H9 (cell line): ENCODE measurements at regions not wholly inside any gene's neighbourhood (a gene's known extent, or its start where the extent isn't known, plus 50 kb on each side); places are given as distances from the start of the nearest gene placed in this dataset.

ENCODE experiments used
- DNase-seq: peaks from one replicate; pipeline ENCODE4 v3.0.0-alpha.2; 2017
- H2AFZ ChIP-seq: one replicate; pipeline ENCODE4 v1.6.1; 2013; ENCODE audit warnings: mild to moderate bottlenecking, low read length, control low read depth, moderate library complexity
- H2AK5ac ChIP-seq: 2 replicates; pipeline ENCODE4 v1.6.1; 2013; ENCODE audit warnings: low read length, control low read depth, mixed read lengths; ENCODE audit not compliant: insufficient read length
- H2BK120ac ChIP-seq: one replicate; pipeline ENCODE4 v1.6.1; 2013; ENCODE audit warnings: low read depth, mild to moderate bottlenecking, low read length, control low read depth, inconsistent platforms; ENCODE audit not compliant: poor library complexity, severe bottlenecking
- H2BK12ac ChIP-seq: 2 replicates; pipeline ENCODE4 v1.6.1; 2013; ENCODE audit warnings: low read length, control low read depth, mixed read lengths, low read depth; ENCODE audit not compliant: insufficient read length
- H2BK15ac ChIP-seq: 2 replicates; pipeline ENCODE4 v1.6.1; 2013; ENCODE audit warnings: low read depth, low read length, control low read depth
- H2BK20ac ChIP-seq: one replicate; pipeline ENCODE4 v1.6.1; 2013; ENCODE audit warnings: low read depth, mild to moderate bottlenecking, low read length, control low read depth, inconsistent platforms; ENCODE audit not compliant: poor library complexity, severe bottlenecking
- H2BK5ac ChIP-seq: 2 replicates; pipeline ENCODE4 v1.6.1; 2013; ENCODE audit warnings: low read length, control low read depth, mixed read lengths; ENCODE audit not compliant: insufficient read length
- H3K14ac ChIP-seq: 2 replicates; pipeline ENCODE4 v1.6.1; 2013; ENCODE audit warnings: low read length, control low read depth; ENCODE audit not compliant: insufficient read depth
- H3K18ac ChIP-seq: 2 replicates; pipeline ENCODE4 v1.6.1; 2013; ENCODE audit warnings: low read depth, mild to moderate bottlenecking, mixed read lengths, low read length, control low read depth; ENCODE audit not compliant: insufficient read length
- H3K23ac ChIP-seq: 2 replicates; pipeline ENCODE4 v1.6.1; 2013; ENCODE audit warnings: low read length, control low read depth, mixed read lengths, low read depth; ENCODE audit not compliant: insufficient read length
- H3K23me2 ChIP-seq: 2 replicates; pipeline ENCODE4 v1.6.1; 2013; ENCODE audit warnings: low read depth, mild to moderate bottlenecking, mixed read lengths, low read length, control low read depth; ENCODE audit not compliant: insufficient read length, poor library complexity, severe bottlenecking
- H3K27ac ChIP-seq: 2 replicates; pipeline ENCODE4 v1.5.1; 2013; ENCODE audit warnings: low read length, control low read depth, mixed read lengths, low read depth; ENCODE audit not compliant: insufficient read length
- H3K27me3 ChIP-seq: 2 replicates; pipeline ENCODE4 v1.6.1; 2013; ENCODE audit warnings: low read length, control low read depth, inconsistent platforms; ENCODE audit not compliant: insufficient read depth
- H3K4ac ChIP-seq: 2 replicates; pipeline ENCODE4 v1.6.1; 2013; ENCODE audit warnings: low read depth, mild to moderate bottlenecking, control low read depth, inconsistent platforms, low read length, moderate library complexity
- H3K4me1 ChIP-seq: 2 replicates; pipeline ENCODE4 v1.6.1; 2013; ENCODE audit warnings: low read length, control low read depth, inconsistent platforms; ENCODE audit not compliant: insufficient read depth
- H3K4me2 ChIP-seq: 2 replicates; pipeline ENCODE4 v1.6.1; 2013; ENCODE audit warnings: low read length, control low read depth, mixed read lengths; ENCODE audit not compliant: insufficient read length, insufficient read depth
- H3K56ac ChIP-seq: 2 replicates; pipeline ENCODE4 v1.6.1; 2013; ENCODE audit warnings: low read depth, mild to moderate bottlenecking, mixed read lengths, low read length, control low read depth; ENCODE audit not compliant: insufficient read length
- H3K79me1 ChIP-seq: 2 replicates; pipeline ENCODE4 v1.6.1; 2013; ENCODE audit warnings: low read depth, mild to moderate bottlenecking, moderate library complexity, low read length, control low read depth, inconsistent platforms; ENCODE audit not compliant: insufficient read depth, poor library complexity, severe bottlenecking
- H3K79me2 ChIP-seq: 2 replicates; pipeline ENCODE4 v1.6.1; 2013; ENCODE audit warnings: low read length, control low read depth, inconsistent platforms; ENCODE audit not compliant: insufficient read depth
- H3K9ac ChIP-seq: 2 replicates; pipeline ENCODE4 v1.6.1; 2013; ENCODE audit warnings: low read length, control low read depth, mixed read lengths; ENCODE audit not compliant: insufficient read length; ENCODE audit errors: extremely low read depth
- H3K9me3 ChIP-seq: one replicate; pipeline ENCODE4 v1.6.1; 2013; ENCODE audit warnings: low read depth, low read length, inconsistent platforms; ENCODE audit not compliant: control insufficient read depth
- H3T11ph ChIP-seq: one replicate; pipeline ENCODE4 v1.6.1; 2013; ENCODE audit warnings: mild to moderate bottlenecking, low read length, control low read depth, inconsistent platforms
- H4K20me1 ChIP-seq: one replicate; pipeline ENCODE4 v1.6.1; 2013; ENCODE audit not compliant: control insufficient read depth, insufficient read length, insufficient read depth
- H4K5ac ChIP-seq: 2 replicates; pipeline ENCODE4 v1.6.1; 2013; ENCODE audit warnings: low read depth, mild to moderate bottlenecking, mixed read lengths, low read length, control low read depth; ENCODE audit not compliant: insufficient read length
- H4K8ac ChIP-seq: replicated peaks from 2 replicates; pipeline ENCODE4 v1.6.1; 2013; ENCODE audit warnings: low read length, control low read depth, mixed read lengths, low read depth; ENCODE audit not compliant: insufficient read length
- H4K91ac ChIP-seq: 2 replicates; pipeline ENCODE4 v1.6.1; 2013; ENCODE audit warnings: low read depth, mild to moderate bottlenecking, moderate library complexity, mixed read lengths, low read length, control low read depth; ENCODE audit not compliant: insufficient read length
- H3K27ac Mint-ChIP-seq, 3 experiments: 2 replicates in 2 of 3; 3 replicates in 1 of 3; pipeline ENCODE4 v1.8.0; 2020 to 2021; ENCODE audit warnings: mixed read lengths in 3 of 3, mild to moderate bottlenecking in 1 of 3, moderate library complexity in 1 of 3
- H3K27me3 Mint-ChIP-seq: 2 replicates; pipeline ENCODE4 v1.8.0; 2021; ENCODE audit warnings: low read depth, mild to moderate bottlenecking, moderate library complexity, mixed read lengths
- H3K36me3 Mint-ChIP-seq, 3 experiments: 2 replicates in 2 of 3; 3 replicates in 1 of 3; pipeline ENCODE4 v1.8.0; 2020 to 2021; ENCODE audit warnings: low read depth in 3 of 3, mixed read lengths in 3 of 3; ENCODE audit not compliant: insufficient read depth in 1 of 3
- H3K4me1 Mint-ChIP-seq, 2 experiments: 2 replicates each; pipeline ENCODE4 v1.8.0; 2020; ENCODE audit warnings: mixed read lengths in 2 of 2
- H3K4me3 Mint-ChIP-seq, 2 experiments: 2 replicates in 1 of 2; 3 replicates in 1 of 2; pipeline ENCODE4 v1.8.0; 2020 to 2021; ENCODE audit warnings: mild to moderate bottlenecking in 2 of 2, mixed read lengths in 2 of 2, moderate library complexity in 1 of 2
- H3K9me3 Mint-ChIP-seq, 2 experiments: 2 replicates in 1 of 2; 3 replicates in 1 of 2; pipeline ENCODE4 v1.8.0; 2020; ENCODE audit warnings: mild to moderate bottlenecking in 2 of 2, mixed read lengths in 2 of 2, moderate library complexity in 1 of 2
- CTCF ChIP-seq: fragments of 200-600 bp; sonication (generic); conservative IDR thresholded peaks from 3 replicates; pipeline ENCODE4 v1.8.0; 2021; ENCODE audit warnings: antibody characterized with exemption, mild to moderate bottlenecking
- WGBS: extraction: QIAGEN DNeasy Blood & Tissue Kit; methylation state at CpG from one replicate; pipeline ENCODE4 v1.1.7; 2013; ENCODE audit warnings: missing lambda C conversion rate, low lambda C conversion rate, mixed read lengths; ENCODE audit not compliant: insufficient read length; ENCODE audit errors: extremely low coverage; 5-methylcytosine and 5-hydroxymethylcytosine counted together

DNA sequence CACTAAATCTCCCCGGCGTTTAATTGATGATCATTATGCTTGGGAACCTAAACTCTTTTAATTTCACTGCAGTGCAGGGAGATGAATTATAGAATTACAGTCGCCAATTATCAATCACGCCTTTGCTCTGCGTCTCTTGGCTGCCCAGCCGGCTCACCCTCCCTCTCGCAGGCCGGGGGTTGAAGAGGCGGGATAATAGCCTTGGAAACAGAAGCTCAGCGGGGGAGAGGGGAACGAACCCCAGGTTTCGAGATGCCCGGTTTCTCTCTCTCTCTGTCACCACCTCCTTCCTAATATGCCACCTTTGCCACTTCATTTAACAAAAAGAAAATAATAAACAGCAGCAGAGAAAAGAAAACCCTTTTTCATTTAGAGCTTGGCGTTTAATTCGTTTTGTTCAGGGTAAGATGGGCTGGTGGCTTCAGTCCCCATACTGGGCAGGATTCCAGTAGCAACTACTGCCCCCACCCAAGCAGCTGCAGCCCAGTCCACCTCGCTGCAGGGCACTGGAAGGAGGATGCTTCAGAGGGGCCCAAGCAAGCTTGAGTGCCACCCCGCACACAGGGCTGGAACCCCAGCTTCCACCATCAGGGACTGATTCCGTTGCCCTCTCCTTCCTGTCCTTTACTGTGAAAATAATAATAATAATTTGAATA is 271.7 kb downstream of the BUD13 start:
- Histone ChIP-seq H3K9me3 (no peaks in the 10 kb centered on the region), H3K27me3 (peaks cover 3% of the 10 kb centered on the region; the same call in 1 of the 2 replicates), H2AFZ (no peak overlapping the region), H4K5ac (no peak overlapping the region), H2BK120ac (no peak overlapping the region), H3T11ph (no peak overlapping the region), H3K18ac (no peak overlapping the region), H3K79me2 (no peaks in the 10 kb centered on the region), H3K56ac (no peak overlapping the region), H3K27ac (no peak overlapping the region), H3K4me2 (peak overlapping the region; percentile 64), H4K8ac (no peak overlapping the region), H2BK20ac (no peak overlapping the region), H4K20me1 (no peaks in the 10 kb centered on the region), H4K91ac (no peak overlapping the region), H2BK15ac (no peak overlapping the region), H3K23me2 (peaks cover 7% of the 10 kb centered on the region), H3K14ac (no peak overlapping the region), H3K79me1 (no peaks in the 10 kb centered on the region), H3K4ac (no peak overlapping the region), H3K9ac (no peak overlapping the region), H2BK12ac (no peak overlapping the region), H3K4me1 (no peaks in the 10 kb centered on the region; the same call in 1 of the 2 replicates), H2AK5ac (no peak overlapping the region), H3K23ac (no peak overlapping the region), H2BK5ac (no peak overlapping the region)
- peak overlapping the region; percentile 37 to 43; a peak in 4 of 5 replicates for H3K4me3 Mint-ChIP-seq
- peaks cover 52% of the 10 kb centered on the region for H3K27me3 Mint-ChIP-seq
- H3K9me3 Mint-ChIP-seq: no peaks in the 10 kb centered on the region
- peaks cover 56 to 65% of the 10 kb centered on the region in 2 experiments for H3K4me1 Mint-ChIP-seq
- no CpG with 5 or more reads among the region's 18 CpGs for WGBS
- DNase-seq: peak; percentile 54
- no peak overlapping the region for H3K27ac Mint-ChIP-seq
- peaks cover 0 to 2% (median 0%) of the 10 kb centered on the region in 3 experiments; a peak in 2 of 7 replicates for H3K36me3 Mint-ChIP-seq
- no peak for TF ChIP-seq CTCF
